MM.1S (cell line): ENCODE measurements at regions not wholly inside any gene's neighbourhood (a gene's known extent, or its start where the extent isn't known, plus 50 kb on each side); places are given as distances from the start of the nearest gene placed in this dataset.

Source experiments
- DNase-seq: peaks from one replicate; pipeline ENCODE4 v3.0.0-alpha.2; 2015
- H2AFZ ChIP-seq: fragments of 300-600 bp; sonication (generic); 2 replicates; pipeline ENCODE4 v1.6.0; 2016; ENCODE audit warnings: antibody characterized with exemption, low read length
- H3F3A ChIP-seq: fragments of 300-600 bp; sonication (generic); 2 replicates; pipeline ENCODE4 v1.6.1; 2016; ENCODE audit warnings: mild to moderate bottlenecking, antibody characterized with exemption, low read length, moderate library complexity, mixed read lengths; ENCODE audit not compliant: insufficient read depth
- H3K27ac ChIP-seq: fragments of 300-600 bp; sonication (generic); 2 replicates; pipeline ENCODE4 v1.5.1; 2016; ENCODE audit warnings: mild to moderate bottlenecking, low read length
- H3K27me3 ChIP-seq: fragments of 300-600 bp; sonication (generic); replicated peaks from 2 replicates; pipeline ENCODE4 v1.6.0; 2016; ENCODE audit warnings: low read length; ENCODE audit not compliant: insufficient read depth
- H3K36me3 ChIP-seq: fragments of 300-600 bp; sonication (generic); replicated peaks from 2 replicates; pipeline ENCODE4 v1.6.1; 2016; ENCODE audit warnings: mild to moderate bottlenecking, low read length, mixed read lengths; ENCODE audit not compliant: insufficient read depth
- H3K4me1 ChIP-seq: fragments of 300-600 bp; sonication (generic); 2 replicates; pipeline ENCODE4 v1.6.1; 2016; ENCODE audit warnings: low read length, mixed read lengths
- H3K4me2 ChIP-seq: fragments of 300-600 bp; sonication (generic); 2 replicates; pipeline ENCODE4 v1.6.0; 2016; ENCODE audit warnings: low read depth, low read length
- H3K4me3 ChIP-seq: fragments of 300-600 bp; sonication (generic); 2 replicates; pipeline ENCODE4 v1.5.1; 2016; ENCODE audit warnings: low read length, mixed read lengths
- H3K79me2 ChIP-seq: fragments of 300-600 bp; sonication (generic); 2 replicates; pipeline ENCODE4 v1.6.1; 2016; ENCODE audit warnings: mixed run types, low read length, mixed read lengths
- H3K9ac ChIP-seq: fragments of 300-600 bp; sonication (generic); 2 replicates; pipeline ENCODE4 v1.6.1; 2016; ENCODE audit warnings: low read length, mixed read lengths
- H3K9me2 ChIP-seq: fragments of 300-600 bp; sonication (generic); replicated peaks from 2 replicates; pipeline ENCODE4 v1.6.1; 2016; ENCODE audit warnings: mild to moderate bottlenecking, low read length, mixed read lengths; ENCODE audit not compliant: insufficient read depth
- H3K9me3 ChIP-seq: fragments of 300-600 bp; sonication (generic); replicated peaks from 2 replicates; pipeline ENCODE4 v1.6.1; 2016; ENCODE audit warnings: mild to moderate bottlenecking, low read length, mixed read lengths; ENCODE audit not compliant: insufficient read depth
- H4K20me1 ChIP-seq: fragments of 300-600 bp; sonication (generic); 2 replicates; pipeline ENCODE4 v1.6.1; 2016; ENCODE audit warnings: mild to moderate bottlenecking, low read length, moderate library complexity, mixed read lengths; ENCODE audit not compliant: insufficient read depth
- EZH2 ChIP-seq: fragments of 300-600 bp; sonication (generic); optimal IDR thresholded peaks from 2 replicates; pipeline ENCODE3; 2017; ENCODE audit warnings: low read depth, mild to moderate bottlenecking, antibody characterized with exemption, low read length, mixed read lengths
- EZH2phosphoT487 ChIP-seq: fragments of 300-600 bp; sonication (generic); IDR thresholded peaks from 2 replicates; pipeline ENCODE4 v1.6.1; 2018; ENCODE audit warnings: antibody characterized with exemption, low read length
- TF ChIP-seq, protein P1 (sequence below): fragments of 300-600 bp; sonication (generic); IDR thresholded peaks from 2 replicates; pipeline ENCODE4 v1.5.1; 2016; ENCODE audit warnings: antibody characterized with exemption, low read length, mixed read lengths

DNA sequence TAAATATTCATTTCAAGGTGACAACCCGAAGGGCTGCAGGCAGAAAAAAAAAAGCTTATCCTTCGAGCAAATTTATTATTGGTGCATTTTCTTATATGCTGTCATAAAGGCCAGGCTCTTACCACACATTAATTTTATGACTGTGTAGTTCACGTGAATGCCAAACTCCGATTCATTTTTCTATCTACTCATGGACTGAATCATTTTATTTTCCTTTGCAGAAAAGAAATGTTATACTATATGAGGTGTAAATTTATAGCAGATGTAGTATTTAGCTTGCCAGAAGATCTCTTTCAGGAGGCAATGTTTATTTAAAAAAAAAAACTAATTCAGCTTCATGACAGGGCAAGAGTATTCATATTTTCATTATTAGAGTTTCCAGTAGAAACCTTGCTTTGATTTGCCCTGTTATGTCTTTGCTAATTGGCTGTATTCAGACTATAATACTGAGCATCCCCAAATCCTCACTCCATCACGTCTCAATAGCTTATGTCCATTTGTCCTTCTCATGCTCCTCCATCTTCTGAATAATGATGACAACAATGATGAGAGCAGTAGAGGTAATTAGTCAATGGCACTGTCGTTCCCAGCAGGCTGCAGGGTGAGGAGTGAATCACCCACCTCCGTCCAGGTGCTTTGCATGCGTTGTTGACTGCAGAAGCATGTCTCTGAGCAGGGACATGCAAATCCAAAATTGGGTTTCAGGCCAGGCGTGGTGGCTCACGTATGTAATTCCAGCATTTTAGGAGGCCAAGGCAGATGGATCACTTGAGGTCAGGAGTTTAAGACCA lies 101.1 kb upstream of the RAB12 start:
- no peak overlapping the region for H3K27ac ChIP-seq
- no peaks in the 10 kb centered on the region for H3K27me3 ChIP-seq
- H3F3A ChIP-seq = no peaks in the 10 kb centered on the region
- H3K4me3 ChIP-seq = no peak overlapping the region
- no peaks in the 10 kb centered on the region for H3K9me3 ChIP-seq
- no peak for DNase-seq
- TF ChIP-seq EZH2 (no peak), EZH2phosphoT487 (no peak)
- TF ChIP-seq, protein P1, sequence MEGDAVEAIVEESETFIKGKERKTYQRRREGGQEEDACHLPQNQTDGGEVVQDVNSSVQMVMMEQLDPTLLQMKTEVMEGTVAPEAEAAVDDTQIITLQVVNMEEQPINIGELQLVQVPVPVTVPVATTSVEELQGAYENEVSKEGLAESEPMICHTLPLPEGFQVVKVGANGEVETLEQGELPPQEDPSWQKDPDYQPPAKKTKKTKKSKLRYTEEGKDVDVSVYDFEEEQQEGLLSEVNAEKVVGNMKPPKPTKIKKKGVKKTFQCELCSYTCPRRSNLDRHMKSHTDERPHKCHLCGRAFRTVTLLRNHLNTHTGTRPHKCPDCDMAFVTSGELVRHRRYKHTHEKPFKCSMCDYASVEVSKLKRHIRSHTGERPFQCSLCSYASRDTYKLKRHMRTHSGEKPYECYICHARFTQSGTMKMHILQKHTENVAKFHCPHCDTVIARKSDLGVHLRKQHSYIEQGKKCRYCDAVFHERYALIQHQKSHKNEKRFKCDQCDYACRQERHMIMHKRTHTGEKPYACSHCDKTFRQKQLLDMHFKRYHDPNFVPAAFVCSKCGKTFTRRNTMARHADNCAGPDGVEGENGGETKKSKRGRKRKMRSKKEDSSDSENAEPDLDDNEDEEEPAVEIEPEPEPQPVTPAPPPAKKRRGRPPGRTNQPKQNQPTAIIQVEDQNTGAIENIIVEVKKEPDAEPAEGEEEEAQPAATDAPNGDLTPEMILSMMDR = no peak
- H3K79me2 ChIP-seq = no peaks in the 10 kb centered on the region
- H3K4me1 ChIP-seq = no peaks in the 10 kb centered on the region
- H3K36me3 ChIP-seq = no peaks in the 10 kb centered on the region
- no peak overlapping the region for H2AFZ ChIP-seq
- no peak overlapping the region for H3K9ac ChIP-seq
- H3K4me2 ChIP-seq = no peak overlapping the region
- no peaks in the 10 kb centered on the region for H3K9me2 ChIP-seq
- H4K20me1 ChIP-seq = no peaks in the 10 kb centered on the region

DNA sequence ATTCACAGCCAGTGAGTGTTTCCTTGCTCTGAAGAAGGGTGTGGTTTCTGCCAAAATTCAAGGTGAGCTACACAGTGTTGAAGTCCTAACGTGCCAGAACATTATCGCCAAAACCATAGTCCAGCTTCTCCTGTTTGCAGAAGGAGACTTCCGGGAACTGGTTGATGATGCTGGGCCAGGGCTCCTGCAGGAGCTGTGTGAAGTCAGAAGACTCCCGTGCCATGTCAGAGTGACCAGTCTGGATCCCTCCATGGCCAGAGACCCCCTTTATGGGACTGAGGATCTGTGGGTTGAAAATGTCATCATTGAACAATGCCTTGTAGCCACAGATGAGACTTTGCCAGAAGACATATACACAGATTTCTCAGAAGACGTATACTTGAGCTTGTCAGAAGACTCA lies 96.0 kb upstream of the RAB12 start:
- no peaks in the 10 kb centered on the region for H3K79me2 ChIP-seq
- H3K9ac ChIP-seq = no peak overlapping the region
- no peaks in the 10 kb centered on the region for H3K9me3 ChIP-seq
- H3K36me3 ChIP-seq = no peaks in the 10 kb centered on the region
- no peak for DNase-seq
- H3K27me3 ChIP-seq = no peaks in the 10 kb centered on the region
- H3F3A ChIP-seq = no peaks in the 10 kb centered on the region
- H2AFZ ChIP-seq = no peak overlapping the region
- H3K9me2 ChIP-seq = no peaks in the 10 kb centered on the region
- no peak for TF ChIP-seq EZH2phosphoT487
- TF ChIP-seq, protein P1 = no peak
- no peaks in the 10 kb centered on the region for H4K20me1 ChIP-seq
- H3K4me3 ChIP-seq = no peak overlapping the region
- H3K27ac ChIP-seq = no peak overlapping the region
- no peak overlapping the region for H3K4me2 ChIP-seq
- H3K4me1 ChIP-seq = no peaks in the 10 kb centered on the region

DNA sequence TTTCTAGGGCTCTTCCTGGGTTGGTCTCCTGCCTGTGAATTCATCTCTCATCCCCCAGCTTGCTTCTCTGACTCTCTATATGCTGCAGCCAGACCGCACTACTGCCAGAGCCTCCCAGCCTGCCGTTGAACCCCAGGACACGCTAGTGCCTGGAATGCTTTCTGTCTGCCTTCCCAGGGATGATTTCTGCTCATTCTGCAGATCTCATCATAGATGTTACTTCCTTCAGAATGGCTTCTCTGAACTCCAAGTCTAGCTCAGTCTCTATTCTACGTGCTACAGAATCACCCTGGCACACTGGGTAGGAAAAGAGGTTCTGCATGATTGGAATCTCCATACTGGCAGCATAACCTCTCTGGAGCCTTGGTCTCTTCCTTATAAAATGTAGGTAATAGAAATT lies 94.8 kb upstream of the RAB12 start:
- H3F3A ChIP-seq = no peaks in the 10 kb centered on the region
- no peak overlapping the region for H2AFZ ChIP-seq
- TF ChIP-seq, protein P1 = no peak
- no peak for TF ChIP-seq EZH2
- TF ChIP-seq EZH2phosphoT487 = no peak
- no peaks in the 10 kb centered on the region for H3K9me2 ChIP-seq
- no peaks in the 10 kb centered on the region for H3K27me3 ChIP-seq
- no peak overlapping the region for H3K4me3 ChIP-seq
- no peaks in the 10 kb centered on the region for H3K79me2 ChIP-seq
- no peak overlapping the region for H3K27ac ChIP-seq
- no peak overlapping the region for H3K4me2 ChIP-seq
- H3K36me3 ChIP-seq = no peaks in the 10 kb centered on the region
- DNase-seq = no peak
- no peaks in the 10 kb centered on the region for H4K20me1 ChIP-seq
- no peak overlapping the region for H3K9ac ChIP-seq
- no peaks in the 10 kb centered on the region for H3K4me1 ChIP-seq
- H3K9me3 ChIP-seq = no peaks in the 10 kb centered on the region
